ENCODE measurements at regions not wholly inside any gene's neighbourhood (a gene's known extent, or its start where the extent isn't known, plus 50 kb on each side); places are given as distances from the start of the nearest gene placed in this dataset.

- no peak for TF ChIP-seq RAD21 (IDR thresholded peaks at IDR 0.05; ENCODE audit: low read depth)
- TF ChIP-seq MAX (IDR thresholded peaks at IDR 0.05) = no peak
- TF ChIP-seq POLR2A (IDR thresholded peaks at IDR 0.05; ENCODE audit: borderline replicate concordance, extremely low read depth, insufficient read depth, insufficient read length) = no peak
Observed at GRCh38 chr15:24224161-24224560, 451.4 kb upstream of the NPAP1 start.

All from HCT116 (cell line).